Mesodermal cell (in vitro differentiated cells): ENCODE measurements at regions not wholly inside any gene's neighbourhood (a gene's known extent, or its start where the extent isn't known, plus 50 kb on each side); places are given as distances from the start of the nearest gene placed in this dataset.

Source experiments
- H3K27ac ChIP-seq: 2 replicates; pipeline ENCODE4 v1.7.0; 2013; ENCODE audit warnings: mild to moderate bottlenecking, low read depth, low read length, moderate library complexity; ENCODE audit not compliant: severe bottlenecking
- H3K36me3 ChIP-seq: 2 replicates; pipeline ENCODE4 v1.7.1; 2013; ENCODE audit warnings: mild to moderate bottlenecking, low read length, moderate library complexity; ENCODE audit not compliant: control insufficient read depth, insufficient read depth
- H3K4me1 ChIP-seq: one replicate; pipeline ENCODE4 v1.7.1; 2013; ENCODE audit warnings: mild to moderate bottlenecking, low read length; ENCODE audit not compliant: insufficient read depth, control insufficient read depth, poor library complexity, severe bottlenecking
- H3K4me3 ChIP-seq: 2 replicates; pipeline ENCODE4 v1.7.0; 2013; ENCODE audit warnings: low read length, control low read depth, mild to moderate bottlenecking; ENCODE audit not compliant: insufficient read depth, poor library complexity, severe bottlenecking; ENCODE audit errors: extremely low read depth
- H3K9me3 ChIP-seq: 2 replicates; pipeline ENCODE4 v1.7.1; 2013; ENCODE audit warnings: mild to moderate bottlenecking, low read length, moderate library complexity; ENCODE audit not compliant: control insufficient read depth
- WGBS, 2 experiments: methylation state at CpG; one replicate each; pipeline ENCODE4 v1.1.5; 2013; ENCODE audit warnings: missing lambda C conversion rate in 2 of 2; ENCODE audit not compliant: insufficient coverage in 2 of 2; 5-methylcytosine and 5-hydroxymethylcytosine counted together

- 43 to 85% methylated on average over 1 to 2 of the region's 5 CpGs for WGBS, 2 experiments
- Histone ChIP-seq H3K4me1 (no peaks in the 10 kb centered on the region), H3K4me3 (no peak overlapping the region), H3K27ac (no peak overlapping the region), H3K36me3 (no peaks in the 10 kb centered on the region), H3K9me3 (no peaks in the 10 kb centered on the region)
These were observed 66.9 kb upstream of the MAP3K7 start for GRCh38 chr6:90653750-90654149.

- H3K4me1 ChIP-seq: no peaks in the 10 kb centered on the region
- no peaks in the 10 kb centered on the region for H3K9me3 ChIP-seq
- H3K27ac ChIP-seq: no peak overlapping the region
- H3K36me3 ChIP-seq: no peaks in the 10 kb centered on the region
- H3K4me3 ChIP-seq: no peak overlapping the region
- WGBS, 2 experiments: 83 to 98% methylated on average over 1 to 6 of the region's 8 CpGs
These were observed 63.4 kb upstream of the MAP3K7 start for GRCh38 chr6:90650041-90650940.

GRCh38 chr6:90648873-90649272 lies 62.0 kb upstream of the MAP3K7 start:
- H3K27ac ChIP-seq: no peak overlapping the region
- no peak overlapping the region for H3K4me3 ChIP-seq
- H3K4me1 ChIP-seq: no peaks in the 10 kb centered on the region
- no peaks in the 10 kb centered on the region for H3K36me3 ChIP-seq
- WGBS, 2 experiments: no CpG with 5 or more reads among the region's 1 CpG
- H3K9me3 ChIP-seq: no peaks in the 10 kb centered on the region

- H3K9me3 ChIP-seq: no peaks in the 10 kb centered on the region
- H3K36me3 ChIP-seq: no peaks in the 10 kb centered on the region
- no peaks in the 10 kb centered on the region for H3K4me1 ChIP-seq
- H3K4me3 ChIP-seq: no peak overlapping the region
- WGBS, 2 experiments: 100% methylated on average over 1 of the region's 1 CpG; no CpG with 5 or more reads in 1 of the 2 experiments
- no peak overlapping the region for H3K27ac ChIP-seq
These were observed 60.1 kb upstream of the MAP3K7 start for GRCh38 chr6:90646940-90647339.

GRCh38 chr6:90645634-90646033 lies 58.8 kb upstream of the MAP3K7 start:
- 81 to 90% methylated on average over 2 to 3 of the region's 4 CpGs for WGBS, 2 experiments
- H3K9me3 ChIP-seq: no peaks in the 10 kb centered on the region
- no peak overlapping the region for H3K4me3 ChIP-seq
- H3K4me1 ChIP-seq: no peaks in the 10 kb centered on the region
- H3K27ac ChIP-seq: no peak overlapping the region
- no peaks in the 10 kb centered on the region for H3K36me3 ChIP-seq

GRCh38 chr6:90644492-90644891 lies 57.6 kb upstream of the MAP3K7 start:
- Histone ChIP-seq H3K36me3 (no peaks in the 10 kb centered on the region), H3K4me1 (no peaks in the 10 kb centered on the region), H3K27ac (no peak overlapping the region), H3K4me3 (no peak overlapping the region), H3K9me3 (no peaks in the 10 kb centered on the region)
- WGBS, 2 experiments: 65 to 79% methylated on average over 2 of the region's 2 CpGs

GRCh38 chr6:90643381-90643780 lies 56.5 kb upstream of the MAP3K7 start:
- H3K4me1 ChIP-seq: no peaks in the 10 kb centered on the region
- H3K9me3 ChIP-seq: no peaks in the 10 kb centered on the region
- no peak overlapping the region for H3K27ac ChIP-seq
- no peaks in the 10 kb centered on the region for H3K36me3 ChIP-seq
- no CpG with 5 or more reads among the region's 3 CpGs for WGBS, 2 experiments
- no peak overlapping the region for H3K4me3 ChIP-seq

- Histone ChIP-seq H3K9me3 (no peaks in the 10 kb centered on the region), H3K36me3 (no peaks in the 10 kb centered on the region), H3K4me1 (no peaks in the 10 kb centered on the region), H3K4me3 (no peak overlapping the region), H3K27ac (no peak overlapping the region)
- WGBS, 2 experiments: no CpG with 5 or more reads among the region's 2 CpGs
These were observed 50.4 kb upstream of the MAP3K7 start for GRCh38 chr6:90637320-90637719.
